ENCODE measurements at regions not wholly inside any gene's neighbourhood (a gene's known extent, or its start where the extent isn't known, plus 50 kb on each side); places are given as distances from the start of the nearest gene placed in this dataset.

- no peaks in the 10 kb centered on the region for H3K27me3 ChIP-seq (ENCODE audit: low read depth, low read length)
- H3K79me2 ChIP-seq (ENCODE audit: low read length): no peaks in the 10 kb centered on the region
- no peak overlapping the region for H3K9ac ChIP-seq (ENCODE audit: low read length)
- no peaks in the 10 kb centered on the region for H3K36me3 ChIP-seq (replicated peaks; ENCODE audit: low read depth, low read length)
- H3K4me3 ChIP-seq (ENCODE audit: low read length): no peak overlapping the region
- no peak overlapping the region for H2AFZ ChIP-seq (ENCODE audit: low read depth, low read length)
- H3K4me1 ChIP-seq (ENCODE audit: low read length): no peaks in the 10 kb centered on the region; the same call in 1 of the 2 replicates
- H3K27ac ChIP-seq (ENCODE audit: low read length): no peak overlapping the region
- H3K4me2 ChIP-seq (ENCODE audit: low read length): no peak overlapping the region
- TF ChIP-seq EZH2phosphoT487 (IDR thresholded peaks at IDR 0.05; ENCODE audit: low read depth): no peak
- TF ChIP-seq CTCF (IDR thresholded peaks at IDR 0.05; ENCODE audit: low read depth, low read length): no peak
- no peaks in the 10 kb centered on the region for H3K9me3 ChIP-seq (ENCODE audit: insufficient read depth, low read length)
- H4K20me1 ChIP-seq (ENCODE audit: insufficient read depth, low read length): no peaks in the 10 kb centered on the region
Measured at GRCh38 chr5:112685931-112686330, 51.8 kb upstream of the APC start.

DNA sequence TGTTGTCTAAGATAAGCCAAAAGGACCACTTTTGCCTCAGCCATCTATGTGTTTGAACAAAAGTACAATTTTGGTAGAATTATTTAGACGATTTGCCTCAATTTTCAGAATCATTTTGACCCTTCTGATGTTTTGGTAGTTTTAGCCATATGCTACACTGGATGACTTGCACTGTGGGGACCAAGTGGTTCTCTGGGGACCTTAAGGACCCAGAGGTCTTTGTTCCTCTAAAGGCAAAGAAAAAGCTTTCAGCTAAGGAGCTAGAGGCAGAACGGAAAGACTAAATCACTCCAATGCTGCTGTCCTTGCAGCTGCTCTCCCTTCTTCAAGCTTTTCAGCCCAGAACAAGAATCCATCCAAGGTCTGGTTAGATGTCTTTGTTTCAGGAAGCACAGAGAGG lies 51.0 kb upstream of the APC start:
- H3K9ac ChIP-seq (ENCODE audit: low read length): no peak overlapping the region
- H3K27ac ChIP-seq (ENCODE audit: low read length): no peak overlapping the region
- TF ChIP-seq CTCF (IDR thresholded peaks at IDR 0.05; ENCODE audit: low read depth, low read length) (no peak), EZH2phosphoT487 (IDR thresholded peaks at IDR 0.05; ENCODE audit: low read depth) (no peak)
- H3K36me3 ChIP-seq (replicated peaks; ENCODE audit: low read depth, low read length): no peaks in the 10 kb centered on the region
- H3K4me2 ChIP-seq (ENCODE audit: low read length): no peak overlapping the region
- no peaks in the 10 kb centered on the region; the same call in 1 of the 2 replicates for H3K4me1 ChIP-seq (ENCODE audit: low read length)
- 0 out of 2 replicates have a peak overlapping the region, but pooled peaks have one; percentile 23 for H2AFZ ChIP-seq (ENCODE audit: low read depth, low read length)
- H4K20me1 ChIP-seq (ENCODE audit: insufficient read depth, low read length): no peaks in the 10 kb centered on the region
- no peaks in the 10 kb centered on the region for H3K79me2 ChIP-seq (ENCODE audit: low read length)
- H3K4me3 ChIP-seq (ENCODE audit: low read length): no peak overlapping the region
- no peaks in the 10 kb centered on the region for H3K27me3 ChIP-seq (ENCODE audit: low read depth, low read length)
- H3K9me3 ChIP-seq (ENCODE audit: insufficient read depth, low read length): no peaks in the 10 kb centered on the region

DNA sequence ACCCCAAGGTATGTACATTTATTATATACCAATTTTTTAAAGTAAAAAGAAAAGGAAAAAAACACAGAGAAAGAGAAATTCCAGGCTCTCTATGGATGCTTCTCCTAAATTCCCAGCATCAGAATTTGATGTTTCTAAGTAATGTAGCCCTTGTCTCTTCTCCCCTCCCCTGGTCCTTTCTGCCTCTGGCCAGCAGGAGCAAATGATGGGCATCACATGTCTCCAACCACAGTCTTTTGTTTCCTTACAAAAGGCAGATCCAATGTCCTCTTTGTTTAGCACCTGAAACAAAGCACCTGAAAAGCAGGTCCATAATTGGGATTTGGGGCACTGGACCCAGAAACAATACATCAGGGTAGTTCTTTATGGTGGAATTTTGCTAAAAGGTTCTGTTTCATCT lies 50.4 kb upstream of the APC start:
- TF ChIP-seq EZH2phosphoT487 (IDR thresholded peaks at IDR 0.05; ENCODE audit: low read depth) (no peak), CTCF (IDR thresholded peaks at IDR 0.05; ENCODE audit: low read depth, low read length) (no peak)
- no peak overlapping the region for H3K27ac ChIP-seq (ENCODE audit: low read length)
- H3K4me3 ChIP-seq (ENCODE audit: low read length): no peak overlapping the region
- no peaks in the 10 kb centered on the region for H4K20me1 ChIP-seq (ENCODE audit: insufficient read depth, low read length)
- no peaks in the 10 kb centered on the region for H3K9me3 ChIP-seq (ENCODE audit: insufficient read depth, low read length)
- no peaks in the 10 kb centered on the region for H3K79me2 ChIP-seq (ENCODE audit: low read length)
- peaks cover 5% of the 10 kb centered on the region for H3K4me1 ChIP-seq (ENCODE audit: low read length)
- no peak overlapping the region for H2AFZ ChIP-seq (ENCODE audit: low read depth, low read length)
- no peaks in the 10 kb centered on the region for H3K36me3 ChIP-seq (replicated peaks; ENCODE audit: low read depth, low read length)
- H3K4me2 ChIP-seq (ENCODE audit: low read length): no peak overlapping the region
- no peaks in the 10 kb centered on the region for H3K27me3 ChIP-seq (ENCODE audit: low read depth, low read length)
- H3K9ac ChIP-seq (ENCODE audit: low read length): no peak overlapping the region
